ENCODE measurements at regions not wholly inside any gene's neighbourhood (a gene's known extent, or its start where the extent isn't known, plus 50 kb on each side); places are given as distances from the start of the nearest gene placed in this dataset.

- no peak for TF ChIP-seq CTCF (conservative IDR thresholded peaks at IDR 0.05; ENCODE audit: low read depth, low read length)
- TF ChIP-seq EZH2 (IDR thresholded peaks at IDR 0.05; ENCODE audit: borderline replicate concordance, low read depth, low read length, poor library complexity, severe bottlenecking), result no peak
Observed at GRCh38 chr14:89674240-89674639, 257.2 kb upstream of the FOXN3 start.
